ENCODE measurements at regions not wholly inside any gene's neighbourhood (a gene's known extent, or its start where the extent isn't known, plus 50 kb on each side); places are given as distances from the start of the nearest gene placed in this dataset.

DNA sequence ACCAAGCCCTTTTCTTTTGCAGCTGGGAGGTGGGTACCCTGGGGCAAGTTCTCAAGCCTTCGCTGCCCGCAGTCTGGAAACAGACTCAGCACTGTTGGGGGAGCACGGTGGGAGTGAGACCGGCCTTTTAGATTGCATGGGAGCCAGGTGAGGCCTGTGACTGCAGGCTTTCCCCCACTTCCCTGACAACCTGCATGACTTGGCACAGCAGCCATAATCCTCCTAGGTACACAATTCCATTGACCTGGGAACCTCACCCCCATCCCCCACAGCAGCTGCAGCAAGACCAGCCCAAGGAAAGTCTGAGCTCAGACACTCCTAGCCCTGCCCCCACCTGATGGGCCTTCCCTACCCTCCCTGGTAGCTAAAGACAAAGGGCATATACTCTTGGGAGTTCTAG, 52.2 kb upstream of the CCDC80 start:
- TF ChIP-seq, protein P1, sequence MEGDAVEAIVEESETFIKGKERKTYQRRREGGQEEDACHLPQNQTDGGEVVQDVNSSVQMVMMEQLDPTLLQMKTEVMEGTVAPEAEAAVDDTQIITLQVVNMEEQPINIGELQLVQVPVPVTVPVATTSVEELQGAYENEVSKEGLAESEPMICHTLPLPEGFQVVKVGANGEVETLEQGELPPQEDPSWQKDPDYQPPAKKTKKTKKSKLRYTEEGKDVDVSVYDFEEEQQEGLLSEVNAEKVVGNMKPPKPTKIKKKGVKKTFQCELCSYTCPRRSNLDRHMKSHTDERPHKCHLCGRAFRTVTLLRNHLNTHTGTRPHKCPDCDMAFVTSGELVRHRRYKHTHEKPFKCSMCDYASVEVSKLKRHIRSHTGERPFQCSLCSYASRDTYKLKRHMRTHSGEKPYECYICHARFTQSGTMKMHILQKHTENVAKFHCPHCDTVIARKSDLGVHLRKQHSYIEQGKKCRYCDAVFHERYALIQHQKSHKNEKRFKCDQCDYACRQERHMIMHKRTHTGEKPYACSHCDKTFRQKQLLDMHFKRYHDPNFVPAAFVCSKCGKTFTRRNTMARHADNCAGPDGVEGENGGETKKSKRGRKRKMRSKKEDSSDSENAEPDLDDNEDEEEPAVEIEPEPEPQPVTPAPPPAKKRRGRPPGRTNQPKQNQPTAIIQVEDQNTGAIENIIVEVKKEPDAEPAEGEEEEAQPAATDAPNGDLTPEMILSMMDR (IDR thresholded peaks at IDR 0.05; ENCODE audit: low read length), result no peak
- TF ChIP-seq EZH2 (optimal IDR thresholded peaks at IDR 0.05; ENCODE audit: low read depth, low read length), result no peak

Measured in MM.1S (cell line).